Parathyroid adenoma (tissue), 2 donors: ENCODE measurements at regions not wholly inside any gene's neighbourhood (a gene's known extent, or its start where the extent isn't known, plus 50 kb on each side); places are given as distances from the start of the nearest gene placed in this dataset.

Experiments
- H2AFZ ChIP-seq: fragments of 300-600 bp; sonication (generic); one replicate; pipeline ENCODE4 v1.7.0; 2017; ENCODE audit warnings: antibody characterized with exemption, mild to moderate bottlenecking
- H3K27ac ChIP-seq: fragments of 300-600 bp; sonication (generic); one replicate; pipeline ENCODE4 v1.7.0; 2017
- H3K27me3 ChIP-seq: fragments of 300-600 bp; sonication (generic); one replicate; pipeline ENCODE4 v1.7.0; 2017; ENCODE audit warnings: low read length; ENCODE audit not compliant: control insufficient read depth, insufficient read depth
- H3K36me3 ChIP-seq: fragments of 300-600 bp; sonication (generic); one replicate; pipeline ENCODE4 v1.7.0; 2017; ENCODE audit warnings: low read length; ENCODE audit not compliant: control insufficient read depth, insufficient read depth
- H3K4me1 ChIP-seq: fragments of 300-600 bp; sonication (generic); one replicate; pipeline ENCODE4 v1.7.0; 2017; ENCODE audit warnings: control low read depth
- H3K4me2 ChIP-seq: fragments of 300-600 bp; sonication (generic); one replicate; pipeline ENCODE4 v1.7.0; 2017; ENCODE audit warnings: low read length
- H3K4me3 ChIP-seq: fragments of 300-600 bp; sonication (generic); one replicate; pipeline ENCODE4 v1.7.0; 2017; ENCODE audit warnings: low read depth, low read length
- H3K79me2 ChIP-seq: fragments of 300-600 bp; sonication (generic); one replicate; pipeline ENCODE4 v1.7.0; 2017; ENCODE audit warnings: control low read depth
- H3K9ac ChIP-seq: fragments of 300-600 bp; sonication (generic); one replicate; pipeline ENCODE4 v1.7.0; 2017; ENCODE audit warnings: mild to moderate bottlenecking
- H3K9me3 ChIP-seq: fragments of 300-600 bp; sonication (generic); one replicate; pipeline ENCODE4 v1.7.0; 2017; ENCODE audit warnings: low read length; ENCODE audit not compliant: control insufficient read depth
- TF ChIP-seq, protein P1 (sequence below): fragments of 300-600 bp; sonication (generic); IDR thresholded peaks from one replicate; pipeline ENCODE4 v1.7.0; 2017; ENCODE audit warnings: antibody characterized with exemption, mild to moderate bottlenecking
- donor health status: primary hyperparathyroidism.

DNA sequence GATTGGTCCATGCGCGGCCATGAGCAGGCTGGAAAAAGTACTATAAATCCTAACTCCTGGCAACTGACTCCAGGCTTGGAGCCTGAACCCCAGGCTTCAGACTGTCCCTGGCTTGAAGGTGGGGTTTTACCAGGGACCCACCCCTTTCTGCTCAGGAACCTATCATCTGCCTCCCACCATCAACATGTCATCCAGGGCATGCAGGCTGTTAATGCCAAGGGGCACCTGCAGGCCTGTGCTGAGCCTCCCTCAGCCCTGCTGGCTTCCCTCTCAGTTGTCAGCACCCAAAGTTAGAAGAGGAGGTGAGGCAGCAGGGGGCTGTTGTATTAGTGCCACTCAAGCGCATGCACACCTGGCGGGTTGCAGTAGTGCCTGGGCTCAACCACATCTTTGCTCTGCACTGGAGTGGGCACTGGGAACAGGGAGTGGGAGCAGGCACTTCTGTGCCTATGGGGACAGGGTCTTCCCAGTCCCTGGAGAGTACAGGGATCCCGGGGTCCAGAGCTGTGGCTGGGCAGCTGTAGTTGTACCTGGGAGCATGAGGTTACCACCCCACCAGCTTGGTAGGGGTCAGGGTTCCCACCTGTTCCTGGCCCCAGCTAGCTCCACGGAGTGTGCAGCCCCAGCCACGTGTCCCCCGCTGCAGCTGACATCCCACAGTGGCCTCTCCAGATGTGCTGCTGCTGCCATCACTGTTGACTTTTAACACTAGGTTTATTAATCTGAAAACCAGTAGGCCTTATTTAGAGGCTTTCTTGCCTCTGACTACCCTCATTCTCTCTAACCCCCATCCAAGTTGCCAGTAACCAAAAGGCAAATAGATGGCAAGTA is 306.2 kb upstream of the RIOK2 start:
- H3K27ac ChIP-seq, result no peak overlapping the region
- TF ChIP-seq, protein P1, sequence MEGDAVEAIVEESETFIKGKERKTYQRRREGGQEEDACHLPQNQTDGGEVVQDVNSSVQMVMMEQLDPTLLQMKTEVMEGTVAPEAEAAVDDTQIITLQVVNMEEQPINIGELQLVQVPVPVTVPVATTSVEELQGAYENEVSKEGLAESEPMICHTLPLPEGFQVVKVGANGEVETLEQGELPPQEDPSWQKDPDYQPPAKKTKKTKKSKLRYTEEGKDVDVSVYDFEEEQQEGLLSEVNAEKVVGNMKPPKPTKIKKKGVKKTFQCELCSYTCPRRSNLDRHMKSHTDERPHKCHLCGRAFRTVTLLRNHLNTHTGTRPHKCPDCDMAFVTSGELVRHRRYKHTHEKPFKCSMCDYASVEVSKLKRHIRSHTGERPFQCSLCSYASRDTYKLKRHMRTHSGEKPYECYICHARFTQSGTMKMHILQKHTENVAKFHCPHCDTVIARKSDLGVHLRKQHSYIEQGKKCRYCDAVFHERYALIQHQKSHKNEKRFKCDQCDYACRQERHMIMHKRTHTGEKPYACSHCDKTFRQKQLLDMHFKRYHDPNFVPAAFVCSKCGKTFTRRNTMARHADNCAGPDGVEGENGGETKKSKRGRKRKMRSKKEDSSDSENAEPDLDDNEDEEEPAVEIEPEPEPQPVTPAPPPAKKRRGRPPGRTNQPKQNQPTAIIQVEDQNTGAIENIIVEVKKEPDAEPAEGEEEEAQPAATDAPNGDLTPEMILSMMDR, result no peak
- no peak overlapping the region for H3K4me3 ChIP-seq

DNA sequence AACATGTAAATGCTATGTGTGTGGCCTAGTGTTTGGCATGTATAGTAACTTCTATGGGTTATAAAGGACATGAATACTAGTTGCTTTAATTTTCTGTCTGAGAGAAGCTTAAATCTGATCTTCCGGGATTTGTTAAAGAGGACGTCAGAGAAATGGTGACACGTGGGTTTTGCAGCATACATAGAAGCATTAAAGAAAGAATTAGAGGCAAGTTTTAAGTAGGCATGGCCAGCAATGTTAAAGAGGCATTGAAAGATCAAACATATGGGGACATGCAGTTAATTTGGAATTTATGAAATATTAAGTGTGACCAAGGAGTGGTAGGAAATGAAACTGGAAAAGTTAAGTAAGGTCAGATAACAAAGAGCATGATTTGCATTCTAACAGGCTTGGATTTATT is 311.4 kb upstream of the RIOK2 start:
- no peaks in the 10 kb centered on the region for H3K79me2 ChIP-seq
- no peak overlapping the region for H3K9ac ChIP-seq
- H3K36me3 ChIP-seq, result no peaks in the 10 kb centered on the region
- H3K27ac ChIP-seq, result no peak overlapping the region
- TF ChIP-seq, protein P1, result no peak
- H3K4me2 ChIP-seq, result no peak overlapping the region
- no peaks in the 10 kb centered on the region for H3K4me1 ChIP-seq
- H3K9me3 ChIP-seq, result no peaks in the 10 kb centered on the region
- H2AFZ ChIP-seq, result no peak overlapping the region
- H3K27me3 ChIP-seq, result no peaks in the 10 kb centered on the region
- no peak overlapping the region for H3K4me3 ChIP-seq

More for the DNA sequence above, 306.2 kb upstream of the RIOK2 start:
- no peaks in the 10 kb centered on the region for H3K79me2 ChIP-seq
- H3K27me3 ChIP-seq, result no peaks in the 10 kb centered on the region
- no peak overlapping the region for H2AFZ ChIP-seq
- no peaks in the 10 kb centered on the region for H3K36me3 ChIP-seq
- H3K4me2 ChIP-seq, result no peak overlapping the region
- H3K4me1 ChIP-seq, result no peaks in the 10 kb centered on the region
- H3K9ac ChIP-seq, result no peak overlapping the region
- no peaks in the 10 kb centered on the region for H3K9me3 ChIP-seq

DNA sequence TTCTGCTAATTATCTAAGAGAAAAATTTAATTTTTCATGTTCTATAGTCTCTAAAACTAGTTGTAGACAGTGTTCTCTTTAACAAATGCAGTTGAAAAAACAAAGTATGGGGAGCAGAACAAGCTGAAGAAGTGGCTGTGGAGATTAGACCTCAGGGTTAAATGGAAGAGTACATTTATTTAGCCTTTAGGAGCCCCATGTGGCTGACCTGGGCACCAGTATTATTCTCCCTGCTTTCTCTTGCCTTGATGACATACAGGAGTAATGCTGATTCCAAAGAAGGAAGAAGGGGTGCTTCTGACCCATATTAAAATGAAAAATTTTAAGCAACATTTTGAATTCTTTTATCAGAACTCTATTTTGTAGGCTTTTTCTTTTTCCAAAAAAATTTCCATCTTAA is 312.3 kb upstream of the RIOK2 start:
- H3K79me2 ChIP-seq, result no peaks in the 10 kb centered on the region
- TF ChIP-seq, protein P1, result no peak
- H3K27ac ChIP-seq, result no peak overlapping the region
- no peaks in the 10 kb centered on the region for H3K27me3 ChIP-seq
- H3K4me2 ChIP-seq, result no peak overlapping the region
- H3K36me3 ChIP-seq, result no peaks in the 10 kb centered on the region
- H3K9ac ChIP-seq, result no peak overlapping the region
- H3K4me1 ChIP-seq, result no peaks in the 10 kb centered on the region
- no peak overlapping the region for H3K4me3 ChIP-seq
- H3K9me3 ChIP-seq, result no peaks in the 10 kb centered on the region
- H2AFZ ChIP-seq, result no peak overlapping the region

DNA sequence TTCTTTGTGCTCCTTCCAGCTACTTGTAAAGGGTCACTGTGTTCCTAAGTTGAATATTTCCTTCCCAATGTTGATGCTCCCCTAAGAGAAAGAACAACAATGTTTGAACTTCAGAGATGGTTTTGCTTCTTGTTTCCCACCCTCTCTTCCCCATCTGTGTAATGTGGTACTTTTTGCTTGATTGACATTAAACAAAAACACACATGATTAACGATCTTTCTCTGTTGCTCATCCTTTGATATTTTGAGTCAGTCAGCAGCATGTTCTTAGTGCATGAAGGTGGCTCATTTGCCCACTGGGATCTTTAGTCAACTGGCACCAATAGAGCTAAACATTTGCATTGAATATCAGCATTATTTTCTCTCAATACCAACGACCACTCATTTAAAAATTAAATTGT is 313.0 kb upstream of the RIOK2 start:
- Histone ChIP-seq H3K4me2 (no peak overlapping the region), H3K4me1 (no peaks in the 10 kb centered on the region), H3K9me3 (no peaks in the 10 kb centered on the region), H2AFZ (no peak overlapping the region), H3K4me3 (no peak overlapping the region), H3K9ac (no peak overlapping the region), H3K36me3 (no peaks in the 10 kb centered on the region), H3K27me3 (no peaks in the 10 kb centered on the region), H3K79me2 (no peaks in the 10 kb centered on the region), H3K27ac (no peak overlapping the region)
- TF ChIP-seq, protein P1, result no peak

DNA sequence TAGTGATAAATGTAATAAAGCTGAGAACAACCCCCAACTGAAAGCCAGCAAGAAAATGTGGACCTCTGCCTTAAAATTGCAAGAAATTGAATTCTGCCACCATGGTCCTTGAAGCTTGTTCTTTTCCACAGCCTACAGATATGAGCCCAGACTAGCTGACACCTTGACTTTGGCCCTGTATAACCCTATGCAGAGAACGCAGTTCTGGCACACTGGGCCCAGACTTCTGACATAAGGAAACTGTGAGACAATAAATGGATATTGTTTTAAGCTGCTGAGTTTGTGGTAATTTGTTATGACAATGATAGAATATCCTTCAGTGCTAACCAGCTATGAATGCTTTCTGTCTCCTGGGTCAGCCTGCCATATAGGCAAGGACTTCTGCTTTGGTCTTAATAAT is 315.6 kb upstream of the RIOK2 start:
- H3K27ac ChIP-seq, result no peak overlapping the region
- no peak overlapping the region for H3K9ac ChIP-seq
- H3K9me3 ChIP-seq, result no peaks in the 10 kb centered on the region
- H3K4me1 ChIP-seq, result no peaks in the 10 kb centered on the region
- TF ChIP-seq, protein P1, result no peak
- H3K36me3 ChIP-seq, result no peaks in the 10 kb centered on the region
- no peak overlapping the region for H3K4me2 ChIP-seq
- H2AFZ ChIP-seq, result no peak overlapping the region
- no peak overlapping the region for H3K4me3 ChIP-seq
- H3K27me3 ChIP-seq, result no peaks in the 10 kb centered on the region
- no peaks in the 10 kb centered on the region for H3K79me2 ChIP-seq
